ENCODE measurements at regions not wholly inside any gene's neighbourhood (a gene's known extent, or its start where the extent isn't known, plus 50 kb on each side); places are given as distances from the start of the nearest gene placed in this dataset.

DNA sequence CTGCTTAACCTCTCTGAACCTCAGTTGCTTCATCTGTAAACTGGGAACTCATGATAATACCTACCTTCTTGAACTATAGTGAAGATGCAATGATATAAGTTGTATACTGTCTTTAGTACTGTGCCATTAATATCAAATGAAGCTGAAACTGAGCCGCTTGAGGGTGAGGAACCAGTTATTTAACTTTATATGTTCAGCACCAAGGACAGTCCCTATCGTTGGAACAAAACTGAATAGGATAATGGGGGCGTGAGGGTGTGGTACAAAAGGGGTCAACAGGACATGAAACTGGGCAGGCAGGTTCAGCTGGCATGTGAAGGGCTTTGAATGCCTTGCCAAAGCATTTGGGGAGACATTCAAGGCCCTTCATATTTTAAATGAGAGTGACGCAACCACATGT is 112.6 kb downstream of the C11orf91 start:
- TF ChIP-seq, protein P1, sequence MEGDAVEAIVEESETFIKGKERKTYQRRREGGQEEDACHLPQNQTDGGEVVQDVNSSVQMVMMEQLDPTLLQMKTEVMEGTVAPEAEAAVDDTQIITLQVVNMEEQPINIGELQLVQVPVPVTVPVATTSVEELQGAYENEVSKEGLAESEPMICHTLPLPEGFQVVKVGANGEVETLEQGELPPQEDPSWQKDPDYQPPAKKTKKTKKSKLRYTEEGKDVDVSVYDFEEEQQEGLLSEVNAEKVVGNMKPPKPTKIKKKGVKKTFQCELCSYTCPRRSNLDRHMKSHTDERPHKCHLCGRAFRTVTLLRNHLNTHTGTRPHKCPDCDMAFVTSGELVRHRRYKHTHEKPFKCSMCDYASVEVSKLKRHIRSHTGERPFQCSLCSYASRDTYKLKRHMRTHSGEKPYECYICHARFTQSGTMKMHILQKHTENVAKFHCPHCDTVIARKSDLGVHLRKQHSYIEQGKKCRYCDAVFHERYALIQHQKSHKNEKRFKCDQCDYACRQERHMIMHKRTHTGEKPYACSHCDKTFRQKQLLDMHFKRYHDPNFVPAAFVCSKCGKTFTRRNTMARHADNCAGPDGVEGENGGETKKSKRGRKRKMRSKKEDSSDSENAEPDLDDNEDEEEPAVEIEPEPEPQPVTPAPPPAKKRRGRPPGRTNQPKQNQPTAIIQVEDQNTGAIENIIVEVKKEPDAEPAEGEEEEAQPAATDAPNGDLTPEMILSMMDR (IDR thresholded peaks at IDR 0.05): no peak
- TF ChIP-seq POLR2A (IDR thresholded peaks at IDR 0.05): no peak

Measured in adrenal gland (tissue), 5 donors.